Duodenal mucosa (tissue), 2 donors: ENCODE measurements at regions not wholly inside any gene's neighbourhood (a gene's known extent, or its start where the extent isn't known, plus 50 kb on each side); places are given as distances from the start of the nearest gene placed in this dataset.

Experiments used
- H3K27ac ChIP-seq: one replicate; pipeline ENCODE4 v1.7.0; 2013; ENCODE audit warnings: low read depth, low read length
- H3K27me3 ChIP-seq, 2 donors: one replicate each; pipeline ENCODE4 v1.7.0; 2013; ENCODE audit warnings: low read length in 2 of 2, control low read depth in 1 of 2; ENCODE audit not compliant: insufficient read depth in 2 of 2, control insufficient read depth in 1 of 2
- H3K36me3 ChIP-seq, 2 donors: one replicate each; pipeline ENCODE4 v1.7.0; 2013; ENCODE audit warnings: low read length in 2 of 2, control low read depth in 1 of 2; ENCODE audit not compliant: insufficient read depth in 2 of 2, control insufficient read depth in 1 of 2
- H3K4me1 ChIP-seq, 2 donors: one replicate each; pipeline ENCODE4 v1.7.0; 2013; ENCODE audit warnings: low read length in 2 of 2, control low read depth in 1 of 2; ENCODE audit not compliant: insufficient read depth in 2 of 2, control insufficient read depth in 1 of 2
- H3K4me3 ChIP-seq, 2 donors: one replicate each; pipeline ENCODE4 v1.7.0; 2013; ENCODE audit warnings: low read length in 2 of 2, low read depth in 1 of 2
- H3K9ac ChIP-seq, 2 donors: one replicate each; pipeline ENCODE4 v1.7.0; 2013; ENCODE audit warnings: low read length in 2 of 2, low read depth in 1 of 2
- H3K9me3 ChIP-seq, 2 donors: one replicate each; pipeline ENCODE4 v1.7.0; 2013; ENCODE audit warnings: low read length in 2 of 2, control low read depth in 1 of 2; ENCODE audit not compliant: control insufficient read depth in 1 of 2

DNA sequence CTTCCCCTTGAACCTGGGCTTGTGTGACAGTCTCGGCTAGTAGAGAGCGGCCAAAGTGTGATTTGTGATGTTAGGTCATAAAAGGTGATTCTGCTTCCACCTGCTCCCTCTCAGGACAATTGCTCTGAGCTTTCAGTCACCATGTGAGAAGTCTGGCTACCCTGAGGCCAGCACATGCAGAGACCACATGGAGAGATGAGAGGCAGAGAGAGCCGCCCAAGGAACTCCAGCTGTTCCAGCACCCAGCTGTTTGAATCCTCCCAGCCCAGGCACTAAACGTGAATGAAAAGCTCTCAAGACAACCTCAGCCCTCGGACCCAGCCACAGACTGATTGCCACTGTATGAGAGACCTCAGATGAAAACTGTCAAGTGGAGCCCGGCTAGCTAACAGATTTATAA, 143.4 kb upstream of the EEF1E1 start:
- no peaks in the 10 kb centered on the region for H3K36me3 ChIP-seq
- H3K4me1 ChIP-seq: no peaks in the 10 kb centered on the region
- no peak overlapping the region for H3K4me3 ChIP-seq
- no peaks in the 10 kb centered on the region for H3K9me3 ChIP-seq
- no peak overlapping the region for H3K9ac ChIP-seq
- H3K27me3 ChIP-seq: peaks cover 0 to 8% of the 10 kb centered on the region in 2 donors
- H3K27ac ChIP-seq: no peak overlapping the region

DNA sequence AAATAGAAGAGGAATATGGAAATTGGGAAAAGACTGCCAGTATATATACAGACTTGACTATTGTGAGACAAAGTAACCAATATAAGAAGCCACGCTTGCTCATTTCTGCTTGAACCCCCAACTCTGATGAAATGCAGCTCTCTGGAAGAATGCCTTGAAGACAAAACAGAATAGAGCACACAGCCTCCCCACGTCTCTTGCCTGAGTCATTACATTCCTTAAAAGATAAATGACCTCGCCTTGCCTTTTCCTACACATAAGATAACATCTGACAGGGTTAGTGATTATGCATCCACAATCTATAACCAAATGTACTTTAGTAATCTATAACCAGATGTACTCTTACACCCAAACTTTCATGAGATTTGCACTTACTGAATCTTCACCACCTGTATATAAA, 141.1 kb upstream of the EEF1E1 start:
- Histone ChIP-seq H3K4me1 (no peaks in the 10 kb centered on the region), H3K9ac (no peak overlapping the region), H3K36me3 (no peaks in the 10 kb centered on the region), H3K9me3 (no peaks in the 10 kb centered on the region), H3K27me3 (peaks cover 0 to 8% of the 10 kb centered on the region in 2 donors), H3K27ac (no peak overlapping the region), H3K4me3 (no peak overlapping the region)

DNA sequence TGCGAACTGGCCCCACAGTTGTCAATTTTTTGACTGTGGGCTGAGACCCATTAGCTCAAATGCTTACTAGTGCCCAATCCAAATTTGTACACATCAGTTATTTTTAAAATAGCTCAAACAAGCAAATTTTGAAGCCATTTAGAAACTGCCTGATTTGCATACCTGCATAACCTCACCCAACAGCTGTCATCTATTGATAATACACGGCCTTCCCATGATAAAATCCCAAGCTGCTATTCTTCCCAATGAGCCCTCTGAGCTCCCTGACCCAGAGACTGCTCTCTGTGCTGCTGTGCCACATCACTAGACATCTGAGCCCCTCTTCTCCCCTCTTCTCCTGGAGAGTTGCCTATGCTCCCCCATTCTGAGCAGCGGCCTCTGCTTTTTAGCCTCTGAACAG, 140.5 kb upstream of the EEF1E1 start:
- Histone ChIP-seq H3K36me3 (no peaks in the 10 kb centered on the region), H3K4me1 (no peaks in the 10 kb centered on the region), H3K9ac (no peak overlapping the region), H3K9me3 (no peaks in the 10 kb centered on the region), H3K4me3 (no peak overlapping the region), H3K27ac (no peak overlapping the region), H3K27me3 (peaks cover 0 to 8% of the 10 kb centered on the region in 2 donors)

DNA sequence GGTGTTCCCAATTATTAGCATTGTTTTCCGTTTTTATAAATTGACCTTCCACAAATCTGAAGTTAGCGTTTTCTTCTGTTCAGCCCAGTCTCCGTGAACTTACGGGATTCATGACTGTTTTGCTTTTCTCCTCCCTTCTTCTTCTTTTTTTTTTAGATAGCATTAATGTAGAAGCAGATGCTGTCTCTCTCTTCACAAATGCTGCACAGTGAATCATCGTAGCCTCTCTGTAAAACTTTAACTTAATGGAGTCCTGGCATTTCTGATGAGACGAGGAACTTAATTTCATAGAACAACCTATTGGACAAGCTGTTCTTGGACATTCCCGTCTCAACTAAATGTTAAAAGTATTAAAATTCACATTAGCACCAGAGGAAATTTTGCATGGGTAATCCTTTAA, 138.0 kb upstream of the EEF1E1 start:
- H3K9ac ChIP-seq: no peak overlapping the region
- no peaks in the 10 kb centered on the region for H3K36me3 ChIP-seq
- H3K27ac ChIP-seq: no peak overlapping the region
- no peaks in the 10 kb centered on the region for H3K4me1 ChIP-seq
- H3K4me3 ChIP-seq: no peak overlapping the region
- peaks cover 0 to 8% of the 10 kb centered on the region in 2 donors for H3K27me3 ChIP-seq
- no peaks in the 10 kb centered on the region for H3K9me3 ChIP-seq

DNA sequence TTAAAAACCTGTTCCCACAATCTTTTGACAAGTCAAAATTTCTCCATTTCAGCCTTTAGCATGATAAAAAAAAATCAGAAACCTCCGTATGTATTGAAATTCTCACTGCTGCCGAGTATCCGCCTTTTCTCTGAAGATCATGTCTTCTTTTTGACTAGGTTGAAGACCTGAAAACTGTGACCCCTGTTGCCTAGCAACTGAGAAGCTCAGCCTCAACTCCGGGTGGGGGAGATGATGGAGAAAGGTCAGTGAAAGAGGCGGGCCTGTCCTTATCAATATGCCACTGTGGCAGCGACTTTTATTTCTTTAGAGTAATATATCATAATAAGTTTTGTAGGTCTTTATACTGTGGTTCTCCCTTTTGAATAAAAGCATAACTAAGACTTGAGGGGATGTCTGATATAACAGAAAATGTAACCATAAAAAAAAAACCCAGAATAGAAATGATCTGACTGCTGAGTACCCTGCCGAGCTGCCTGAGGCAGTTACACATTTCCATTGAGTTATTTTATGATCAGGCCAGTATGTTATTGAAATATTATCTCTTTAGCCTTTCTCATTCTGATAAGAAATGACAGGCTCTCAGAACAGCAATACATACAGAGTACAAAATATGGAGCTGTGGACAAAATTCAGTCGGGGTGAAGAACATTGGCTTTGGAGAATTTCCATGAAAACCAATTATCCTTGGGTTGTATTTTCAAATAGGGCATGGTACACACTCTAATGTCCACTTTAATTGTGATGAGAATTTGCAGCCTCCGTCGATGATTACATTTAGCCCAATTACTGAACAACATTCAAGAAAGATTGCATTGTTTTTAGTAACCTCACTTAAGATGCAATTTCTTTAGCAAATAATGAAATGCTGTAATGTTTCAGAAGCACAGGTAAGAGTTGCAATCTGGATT, 136.7 kb upstream of the EEF1E1 start:
- H3K4me1 ChIP-seq: no peaks in the 10 kb centered on the region
- no peak overlapping the region for H3K4me3 ChIP-seq
- peaks cover 0 to 8% of the 10 kb centered on the region in 2 donors for H3K27me3 ChIP-seq
- no peaks in the 10 kb centered on the region for H3K36me3 ChIP-seq
- no peaks in the 10 kb centered on the region for H3K9me3 ChIP-seq
- no peak overlapping the region for H3K9ac ChIP-seq
- no peak overlapping the region for H3K27ac ChIP-seq

DNA sequence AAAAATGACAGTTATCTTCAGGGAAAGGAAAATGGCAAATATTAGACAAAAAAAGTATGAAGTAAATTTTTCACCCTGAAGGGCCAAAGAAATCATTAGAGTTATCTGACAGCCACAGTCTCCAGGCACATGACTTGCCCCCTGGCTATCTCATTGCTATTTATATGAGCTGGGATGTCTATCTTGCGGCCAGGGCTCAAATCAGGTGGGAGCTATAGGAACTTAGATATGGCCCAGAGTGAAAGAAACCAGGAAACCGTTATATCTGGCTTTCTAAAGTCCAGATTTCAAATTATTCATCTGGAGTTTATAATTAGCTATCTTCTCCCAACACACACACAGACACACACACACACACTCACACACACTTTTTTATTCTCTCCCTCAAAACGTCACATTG, 135.3 kb upstream of the EEF1E1 start:
- no peak overlapping the region for H3K9ac ChIP-seq
- H3K4me1 ChIP-seq: no peaks in the 10 kb centered on the region
- H3K27ac ChIP-seq: no peak overlapping the region
- no peak overlapping the region for H3K4me3 ChIP-seq
- no peaks in the 10 kb centered on the region for H3K36me3 ChIP-seq
- peaks cover 0 to 8% of the 10 kb centered on the region in 2 donors for H3K27me3 ChIP-seq
- no peaks in the 10 kb centered on the region for H3K9me3 ChIP-seq

DNA sequence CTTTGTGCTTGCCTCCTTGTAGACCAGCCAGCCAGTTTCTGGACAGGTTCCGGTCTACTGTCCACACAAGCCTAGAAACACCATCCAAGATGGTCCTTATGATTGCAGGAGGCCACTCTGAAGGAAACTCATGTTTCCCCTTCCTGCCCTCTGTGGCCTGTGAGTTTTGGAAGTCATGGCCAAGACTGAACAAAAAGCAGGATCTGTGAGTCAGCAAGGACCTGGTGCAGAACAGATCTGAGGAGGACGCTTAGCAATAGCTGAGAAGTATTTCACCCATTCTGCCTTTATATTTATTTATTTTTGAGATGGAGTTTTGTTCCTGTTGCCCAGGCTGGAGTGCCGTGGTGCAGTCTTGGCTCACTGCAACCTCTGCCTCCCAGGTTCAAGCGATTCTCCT, 134.6 kb upstream of the EEF1E1 start:
- Histone ChIP-seq H3K27me3 (peaks cover 0 to 8% of the 10 kb centered on the region in 2 donors), H3K27ac (no peak overlapping the region), H3K4me3 (no peak overlapping the region), H3K9me3 (no peaks in the 10 kb centered on the region), H3K4me1 (no peaks in the 10 kb centered on the region), H3K9ac (no peak overlapping the region), H3K36me3 (no peaks in the 10 kb centered on the region)

DNA sequence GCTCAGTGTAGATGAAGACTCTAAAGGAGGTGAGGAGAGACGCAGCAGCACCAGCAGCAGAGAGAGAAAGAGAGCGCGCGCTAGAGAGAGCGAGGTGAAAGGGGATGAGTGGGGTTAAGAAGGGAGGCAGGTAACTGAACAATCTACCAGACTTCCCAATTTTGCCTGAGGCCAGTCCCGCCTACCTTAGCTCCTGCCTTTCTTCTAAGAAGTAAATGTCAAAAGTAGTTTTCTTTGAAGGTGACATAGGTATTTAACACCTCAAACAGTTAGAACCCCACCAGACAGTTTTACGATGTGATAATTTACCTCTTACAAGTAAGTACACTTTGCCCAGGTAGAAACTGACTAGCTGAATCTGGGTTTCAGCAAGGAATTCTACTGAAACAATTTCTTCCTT, 132.0 kb upstream of the EEF1E1 start:
- Histone ChIP-seq H3K4me3 (no peak overlapping the region), H3K27me3 (no peaks in the 10 kb centered on the region), H3K9ac (no peak overlapping the region), H3K9me3 (no peaks in the 10 kb centered on the region), H3K36me3 (no peaks in the 10 kb centered on the region), H3K4me1 (no peaks in the 10 kb centered on the region), H3K27ac (no peak overlapping the region)

DNA sequence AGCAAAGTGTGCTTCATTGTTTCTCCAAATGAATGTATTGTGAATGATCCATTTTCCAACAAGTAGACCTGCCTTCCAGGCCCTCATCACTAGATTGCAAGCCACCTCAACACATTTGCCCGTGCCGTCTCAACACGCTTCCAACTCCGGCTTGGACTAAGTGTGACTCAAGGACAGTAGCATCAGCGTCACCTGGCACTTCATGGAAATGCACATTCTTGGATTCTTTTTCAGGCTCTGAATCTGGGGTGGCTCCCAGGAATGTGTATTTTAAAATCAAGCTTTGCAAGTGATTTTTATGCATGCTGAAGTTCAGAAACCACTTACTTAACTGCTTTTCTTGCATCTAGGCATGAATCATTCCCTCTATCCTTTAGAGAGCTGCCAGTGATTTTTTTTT, 129.6 kb upstream of the EEF1E1 start:
- H3K9me3 ChIP-seq: no peaks in the 10 kb centered on the region
- no peaks in the 10 kb centered on the region for H3K4me1 ChIP-seq
- H3K9ac ChIP-seq: no peak overlapping the region
- no peak overlapping the region for H3K27ac ChIP-seq
- H3K36me3 ChIP-seq: no peaks in the 10 kb centered on the region
- no peaks in the 10 kb centered on the region for H3K27me3 ChIP-seq
- no peak overlapping the region for H3K4me3 ChIP-seq

DNA sequence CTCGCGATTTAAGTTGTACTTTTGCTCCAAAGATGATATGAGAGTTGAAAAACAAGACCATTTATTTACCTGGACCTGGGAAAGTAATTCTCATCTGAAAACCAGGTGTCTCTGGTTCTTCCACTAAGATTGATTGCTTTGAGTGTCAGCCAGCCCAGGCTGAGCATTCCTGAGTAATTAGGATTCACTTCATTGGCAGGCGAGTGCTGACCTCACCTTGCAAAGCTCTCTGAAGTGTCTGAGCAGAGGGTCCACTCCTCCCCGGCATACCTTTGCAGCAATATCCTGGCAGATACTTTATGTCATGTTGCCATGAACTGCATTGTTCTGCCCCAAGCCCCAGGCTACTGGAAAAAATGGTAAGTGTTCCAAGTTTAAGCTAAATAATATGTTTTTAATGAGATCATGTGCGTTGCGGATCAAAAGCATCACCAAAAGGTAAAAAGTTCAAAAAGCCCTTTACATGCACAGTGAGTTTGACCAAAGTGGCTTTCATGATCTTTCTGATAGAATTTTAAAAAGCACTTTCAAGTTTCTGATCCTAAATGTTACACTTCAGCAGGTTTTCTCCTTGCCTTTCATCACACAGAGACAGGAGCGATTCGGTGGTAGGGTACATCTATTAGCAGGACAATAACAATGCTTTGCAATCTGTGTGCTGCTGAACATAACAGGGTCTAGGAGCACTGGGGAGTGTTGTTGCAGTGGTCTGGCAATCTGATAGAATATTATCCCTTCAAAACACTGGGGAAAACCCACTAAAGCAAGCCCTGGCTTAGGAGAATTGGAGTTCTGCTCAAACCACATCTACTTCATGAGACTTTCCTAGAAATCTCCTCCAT, 127.8 kb upstream of the EEF1E1 start:
- Histone ChIP-seq H3K9me3 (no peaks in the 10 kb centered on the region), H3K27me3 (no peaks in the 10 kb centered on the region), H3K9ac (no peak overlapping the region), H3K4me1 (no peaks in the 10 kb centered on the region), H3K36me3 (no peaks in the 10 kb centered on the region), H3K27ac (no peak overlapping the region), H3K4me3 (no peak overlapping the region)
